IMR-90 (cell line): ENCODE measurements at regions not wholly inside any gene's neighbourhood (a gene's known extent, or its start where the extent isn't known, plus 50 kb on each side); places are given as distances from the start of the nearest gene placed in this dataset.

Experiments
- ATAC-seq: fragments of 200-7000 bp; cut with Tn5 transposase; 2 replicates; pipeline ENCODE4 v1.9.1; 2020; ENCODE audit warnings: low read depth, mild to moderate bottlenecking, moderate library complexity
- BruUV-seq: library from RNA; stranded (reverse); fragments of 400-500 nt; replicated peaks from 2 replicates; lab custom pipeline; 2021; lab: Mats Ljungman, UMichigan
- CTCF ChIA-PET: fragments of 300-600 bp; formaldehyde crosslinking; extraction: SDS; loops from one replicate; lab custom pipeline; 2021; ENCODE audit warnings: antibody characterized with exemption; lab: Yijun Ruan, JAX
- POLR2A ChIA-PET: fragments of 300-600 bp; sonication (Branson Sonifier 250); formaldehyde crosslinking; loops from one replicate; lab custom pipeline; 2022; ENCODE audit warnings: antibody characterized with exemption; ENCODE audit not compliant: unreplicated experiment; lab: Charles Lee
- DNase-seq: peaks from one replicate; pipeline ENCODE4 v3.0.0; 2013
- H2AFZ ChIP-seq: replicated peaks from 2 replicates; pipeline ENCODE3; 2013; ENCODE audit warnings: low read length, mild to moderate bottlenecking; ENCODE audit not compliant: poor library complexity
- H2AK5ac ChIP-seq: 2 replicates; pipeline ENCODE4 v1.6.1; 2013; ENCODE audit warnings: low read depth, low read length, inconsistent platforms
- H2AK9ac ChIP-seq: replicated peaks from 2 replicates; pipeline ENCODE3; 2013; ENCODE audit warnings: mild to moderate bottlenecking, low read depth, low read length, moderate library complexity; ENCODE audit not compliant: poor library complexity
- H2BK120ac ChIP-seq: 2 replicates; pipeline ENCODE4 v1.6.1; 2013; ENCODE audit warnings: low read depth, low read length, inconsistent platforms
- H2BK15ac ChIP-seq: 3 replicates; pipeline ENCODE4 v1.6.1; 2013; ENCODE audit warnings: low read depth, low read length, inconsistent platforms
- H2BK20ac ChIP-seq: 2 replicates; pipeline ENCODE4 v1.6.1; 2013; ENCODE audit warnings: low read depth, mild to moderate bottlenecking, inconsistent platforms, low read length, moderate library complexity
- H2BK5ac ChIP-seq: 2 replicates; pipeline ENCODE4 v1.6.1; 2013; ENCODE audit warnings: mild to moderate bottlenecking, low read depth, low read length, inconsistent platforms; ENCODE audit not compliant: poor library complexity, severe bottlenecking
- H3K14ac ChIP-seq: replicated peaks from 2 replicates; pipeline ENCODE4 v1.6.1; 2013; ENCODE audit warnings: low read depth, low read length, inconsistent platforms
- H3K18ac ChIP-seq: 2 replicates; pipeline ENCODE4 v1.6.1; 2013; ENCODE audit warnings: low read depth, low read length, control low read depth
- H3K23ac ChIP-seq: 2 replicates; pipeline ENCODE4 v1.6.1; 2013; ENCODE audit warnings: low read depth, low read length, inconsistent platforms
- H3K27ac ChIP-seq: 2 replicates; pipeline ENCODE4 v1.5.1; 2013; ENCODE audit warnings: mild to moderate bottlenecking, control low read depth, low read length; ENCODE audit not compliant: insufficient read depth
- H3K27me3 ChIP-seq: 2 replicates; pipeline ENCODE4 v1.6.1; 2013; ENCODE audit warnings: low read length; ENCODE audit not compliant: control insufficient read depth, insufficient read depth
- H3K36me3 ChIP-seq: 2 replicates; pipeline ENCODE4 v1.6.1; 2013; ENCODE audit warnings: low read length, mixed read lengths; ENCODE audit not compliant: control insufficient read depth, insufficient read depth
- H3K4ac ChIP-seq: 2 replicates; pipeline ENCODE4 v1.6.1; 2013; ENCODE audit warnings: low read depth, low read length, inconsistent platforms
- H3K4me1 ChIP-seq: 2 replicates; pipeline ENCODE4 v1.6.1; 2013; ENCODE audit warnings: low read length, mixed read lengths; ENCODE audit not compliant: control insufficient read depth, insufficient read depth
- H3K4me2 ChIP-seq: 2 replicates; pipeline ENCODE4 v1.6.1; 2013; ENCODE audit warnings: low read depth, mild to moderate bottlenecking, control low read depth, low read length, moderate library complexity
- H3K4me3 ChIP-seq: 2 replicates; pipeline ENCODE4 v1.5.1; 2013; ENCODE audit warnings: low read depth, mild to moderate bottlenecking, control low read depth, low read length, moderate library complexity; ENCODE audit not compliant: insufficient read depth
- H3K56ac ChIP-seq: 2 replicates; pipeline ENCODE4 v1.6.1; 2013; ENCODE audit warnings: low read length, inconsistent platforms; ENCODE audit not compliant: insufficient read depth; ENCODE audit errors: extremely low read depth
- H3K79me1 ChIP-seq, 2 experiments: 2 replicates each; pipeline ENCODE4 v1.6.1; 2013; ENCODE audit warnings: low read length in 2 of 2, inconsistent platforms in 1 of 2, low read depth in 1 of 2
- H3K9ac ChIP-seq: 2 replicates; pipeline ENCODE4 v1.6.1; 2013; ENCODE audit warnings: low read depth, low read length, control low read depth
- H3K9me1 ChIP-seq: 2 replicates; pipeline ENCODE4 v1.6.1; 2013; ENCODE audit warnings: low read length, inconsistent platforms; ENCODE audit not compliant: insufficient read depth
- H3K9me3 ChIP-seq: 2 replicates; pipeline ENCODE4 v1.6.1; 2013; ENCODE audit warnings: low read length; ENCODE audit not compliant: control insufficient read depth, insufficient read depth
- H4K20me1 ChIP-seq: 2 replicates; pipeline ENCODE4 v1.6.1; 2013; ENCODE audit warnings: low read length, inconsistent platforms; ENCODE audit not compliant: insufficient read depth
- H4K5ac ChIP-seq: 2 replicates; pipeline ENCODE4 v1.6.1; 2013; ENCODE audit warnings: mild to moderate bottlenecking, low read depth, low read length, control low read depth
- H4K8ac ChIP-seq, 2 experiments: 2 replicates each; pipeline ENCODE4 v1.6.1; 2013; ENCODE audit warnings: low read depth in 2 of 2, low read length in 2 of 2, control low read depth in 1 of 2, inconsistent platforms in 1 of 2
- H4K91ac ChIP-seq: 2 replicates; pipeline ENCODE4 v1.6.1; 2013; ENCODE audit warnings: low read depth, low read length, inconsistent platforms; ENCODE audit not compliant: insufficient read depth
- FOS ChIP-seq: fragments of 150-350 bp; IDR thresholded peaks from 2 replicates; pipeline ENCODE4 v1.6.1; 2016; ENCODE audit warnings: low read depth, low read length
- MAFK ChIP-seq: IDR thresholded peaks from 2 replicates; pipeline ENCODE4 v1.6.1; 2012; ENCODE audit warnings: low read depth, low read length, improper control_type of control experiment
- MXI1 ChIP-seq: IDR thresholded peaks from 2 replicates; pipeline ENCODE4 v1.6.1; 2012; ENCODE audit warnings: low read depth, mild to moderate bottlenecking, low read length, moderate library complexity, borderline replicate concordance
- RAD21 ChIP-seq: IDR thresholded peaks from 2 replicates; pipeline ENCODE4 v1.6.1; 2012; ENCODE audit warnings: low read length, improper control_type of control experiment
- WGBS, 2 experiments: methylation state at CpG; one replicate each; pipeline versions ENCODE4 v1.1.5 to v1.1.7; 2013; ENCODE audit warnings: missing lambda C conversion rate in 2 of 2; ENCODE audit not compliant: insufficient read length in 1 of 2; ENCODE audit errors: extremely low coverage in 2 of 2; 5-methylcytosine and 5-hydroxymethylcytosine counted together
- dilution Hi-C: fragments of 300-500 bp; cut with HindIII; formaldehyde crosslinking; loops from one replicate; pipeline ENCODE4 v1.14.3; 2018; ENCODE audit warnings: low sequenced_read_pairs; ENCODE audit not compliant: unreplicated experiment
- in situ Hi-C: fragments of 300-500 bp; cut with MboI; formaldehyde crosslinking; loops from 3 replicates; pipeline ENCODE4 v1.14.3; 2019; ENCODE audit warnings: low sequenced_read_pairs, inconsistent platforms, mixed read lengths
- intact Hi-C: fragments of 100-400 bp; cut with micrococcal nuclease; formaldehyde crosslinking; loops from 2 replicates; pipeline ENCODE4 v1.10.0; 2022
- TF ChIP-seq, protein P1 (sequence below): fragments of 150-350 bp; IDR thresholded peaks from 2 replicates; pipeline ENCODE4 v1.6.1; 2017; ENCODE audit warnings: mild to moderate bottlenecking, antibody characterized with exemption, low read length, low read depth
- TF ChIP-seq, protein P2 (sequence below): fragments of 150-350 bp; IDR thresholded peaks from 2 replicates; pipeline ENCODE4 v1.6.1; 2016; ENCODE audit warnings: low read depth, mild to moderate bottlenecking, low read length, moderate library complexity, borderline replicate concordance

DNA sequence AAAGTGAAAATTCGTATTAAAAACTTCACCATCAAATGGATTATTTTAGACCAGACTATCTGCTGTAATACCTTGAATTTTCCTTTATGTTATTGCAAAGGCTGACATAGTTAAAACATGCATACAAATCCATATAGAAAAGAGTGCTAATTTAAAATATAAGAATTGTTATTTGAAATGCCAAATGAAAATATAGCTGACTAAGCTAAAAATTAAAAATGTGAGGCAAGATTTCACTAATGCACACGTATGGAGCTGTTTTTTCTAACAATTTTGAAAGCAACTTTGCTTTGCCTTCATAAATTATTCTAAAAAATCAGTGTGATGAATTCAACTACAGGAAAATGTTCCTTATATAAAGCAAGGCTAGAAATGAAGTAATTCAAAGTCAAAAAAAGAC lies 62.5 kb downstream of the MPP7 start:
- Histone ChIP-seq H4K8ac (no peak overlapping the region), H2BK15ac (no peak overlapping the region), H3K27me3 (peaks cover 2% of the 10 kb centered on the region; the same call in 1 of the 2 replicates), H3K4me3 (no peak overlapping the region), H3K4me1 (no peaks in the 10 kb centered on the region), H2BK120ac (no peak overlapping the region), H3K4ac (no peak overlapping the region), H2BK20ac (no peak overlapping the region), H3K9me3 (no peaks in the 10 kb centered on the region), H3K56ac (no peak overlapping the region), H4K91ac (no peak overlapping the region), H2AFZ (no peak overlapping the region), H4K5ac (no peak overlapping the region), H3K18ac (no peak overlapping the region), H2AK9ac (no peak overlapping the region), H3K9ac (no peak overlapping the region), H2BK5ac (no peak overlapping the region), H2AK5ac (no peak overlapping the region), H3K9me1 (no peaks in the 10 kb centered on the region), H3K79me1 (no peaks in the 10 kb centered on the region), H3K14ac (no peak overlapping the region), H3K4me2 (no peak overlapping the region), H3K27ac (no peak overlapping the region), H4K20me1 (no peaks in the 10 kb centered on the region), H3K36me3 (no peaks in the 10 kb centered on the region), H3K23ac (no peak overlapping the region)
- BruUV-seq = no TSS peak
- in situ Hi-C loops = loop anchor here (5.0 kb wide), 1 partner anchor 688 kb away; no protein-coding TSS in a partner anchor
- TF ChIP-seq RAD21 (no peak), FOS (no peak), MXI1 (no peak), MAFK (peak; percentile 99)
- TF ChIP-seq, protein P1, sequence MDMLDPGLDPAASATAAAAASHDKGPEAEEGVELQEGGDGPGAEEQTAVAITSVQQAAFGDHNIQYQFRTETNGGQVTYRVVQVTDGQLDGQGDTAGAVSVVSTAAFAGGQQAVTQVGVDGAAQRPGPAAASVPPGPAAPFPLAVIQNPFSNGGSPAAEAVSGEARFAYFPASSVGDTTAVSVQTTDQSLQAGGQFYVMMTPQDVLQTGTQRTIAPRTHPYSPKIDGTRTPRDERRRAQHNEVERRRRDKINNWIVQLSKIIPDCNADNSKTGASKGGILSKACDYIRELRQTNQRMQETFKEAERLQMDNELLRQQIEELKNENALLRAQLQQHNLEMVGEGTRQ = no peak
- TF ChIP-seq, protein P2, sequence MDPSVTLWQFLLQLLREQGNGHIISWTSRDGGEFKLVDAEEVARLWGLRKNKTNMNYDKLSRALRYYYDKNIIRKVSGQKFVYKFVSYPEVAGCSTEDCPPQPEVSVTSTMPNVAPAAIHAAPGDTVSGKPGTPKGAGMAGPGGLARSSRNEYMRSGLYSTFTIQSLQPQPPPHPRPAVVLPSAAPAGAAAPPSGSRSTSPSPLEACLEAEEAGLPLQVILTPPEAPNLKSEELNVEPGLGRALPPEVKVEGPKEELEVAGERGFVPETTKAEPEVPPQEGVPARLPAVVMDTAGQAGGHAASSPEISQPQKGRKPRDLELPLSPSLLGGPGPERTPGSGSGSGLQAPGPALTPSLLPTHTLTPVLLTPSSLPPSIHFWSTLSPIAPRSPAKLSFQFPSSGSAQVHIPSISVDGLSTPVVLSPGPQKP = no peak
- dilution Hi-C loops = no loop called here
- ChIA-PET CTCF (interaction anchor here (1.2 to 1.4 kb wide), 2 partner anchors 494 to 498 kb away, joined by 3 to 9 read pairs; no protein-coding TSS in a partner anchor), POLR2A (no interaction called here)
- ATAC-seq (no peak), DNase-seq (no peak)
- intact Hi-C loops = loop anchor here (2.0 to 5.0 kb wide), 4 partner anchors 62 to 870 kb away; partner anchors contain the start of gene ODAD2
- WGBS, 2 experiments = no CpG with 5 or more reads among the region's 2 CpGs
